T-cell (primary cell): ENCODE measurements at regions not wholly inside any gene's neighbourhood (a gene's known extent, or its start where the extent isn't known, plus 50 kb on each side); places are given as distances from the start of the nearest gene placed in this dataset.

Experiments
- ATAC-seq, 4 experiments: fragments of 200-7000 bp in 3 of 4; fragments of 150-1000 bp in 1 of 4; cut with Tn5 transposase; replicated peaks in 1 of 4; 1 replicate in 3 of 4; 2 replicates in 1 of 4; pipeline ENCODE4 v1.10.0; 2021; ENCODE audit warnings: moderate library complexity in 3 of 4, mild to moderate bottlenecking in 2 of 4, moderate number of reproducible peaks in 1 of 4
- CTCF ChIA-PET, 2 donors: fragments of 300-600 bp; sonication (Branson Sonifier 250); formaldehyde crosslinking; loops; one replicate each; lab custom pipeline; 2022; ENCODE audit warnings: antibody characterized with exemption in 2 of 2; lab: Charles Lee
- POLR2A ChIA-PET, 2 donors: fragments of 300-600 bp; sonication (Branson Sonifier 250); formaldehyde crosslinking; loops; one replicate each; lab custom pipeline; 2022; ENCODE audit warnings: antibody characterized with exemption in 2 of 2; lab: Charles Lee
- DNase-seq, 35 experiments: peaks; one replicate each; pipeline versions ENCODE4 v3.0.0 to v3.0.0-alpha.2; 2013 to 2023
- H3K27ac ChIP-seq: one replicate; pipeline ENCODE4 v1.5.1; 2013; ENCODE audit warnings: low read length
- H3K27me3 ChIP-seq, 2 experiments: replicated peaks in 1 of 2; 1 replicate in 1 of 2; 2 replicates in 1 of 2; pipeline versions ENCODE4 v1.6.1 to v1.7.0; 2013; ENCODE audit warnings: low read length in 1 of 2, mixed read lengths in 1 of 2; ENCODE audit not compliant: control insufficient read depth in 2 of 2, insufficient read depth in 2 of 2; ENCODE audit errors: extremely low read depth in 1 of 2
- H3K36me3 ChIP-seq, 2 donors: 1 replicate in 1 of 2; 2 replicates in 1 of 2; pipeline versions ENCODE4 v1.6.1 to v1.7.0; 2013; ENCODE audit warnings: low read length in 1 of 2; ENCODE audit not compliant: control insufficient read depth in 2 of 2, insufficient read depth in 1 of 2; ENCODE audit errors: extremely low read depth in 1 of 2
- H3K4me1 ChIP-seq, 2 experiments: 1 replicate in 1 of 2; 2 replicates in 1 of 2; pipeline versions ENCODE4 v1.6.1 to v1.7.0; 2013; ENCODE audit warnings: low read length in 2 of 2, mixed read lengths in 1 of 2; ENCODE audit not compliant: insufficient read depth in 2 of 2, control insufficient read depth in 1 of 2; ENCODE audit errors: extremely low read depth in 1 of 2
- H3K4me3 ChIP-seq, 2 donors: 1 replicate in 1 of 2; 2 replicates in 1 of 2; pipeline versions ENCODE4 v1.5.1 to v1.7.0; 2013; ENCODE audit warnings: mild to moderate bottlenecking in 2 of 2, low read length in 1 of 2, moderate library complexity in 1 of 2; ENCODE audit not compliant: control insufficient read depth in 1 of 2; ENCODE audit errors: extremely low read depth in 1 of 2
- H3K9me3 ChIP-seq: 2 replicates; pipeline ENCODE4 v1.7.0; 2013
- H3K27ac Mint-ChIP-seq, 2 donors: one replicate each; pipeline ENCODE4 v1.8.0; 2020 to 2021; ENCODE audit warnings: mild to moderate bottlenecking in 2 of 2, mixed read lengths in 2 of 2
- H3K27me3 Mint-ChIP-seq, 2 donors: one replicate each; pipeline ENCODE4 v1.8.0; 2021 to 2022; ENCODE audit warnings: mixed read lengths in 2 of 2
- H3K36me3 Mint-ChIP-seq: one replicate; pipeline ENCODE4 v1.8.0; 2021; ENCODE audit warnings: mixed read lengths
- H3K4me1 Mint-ChIP-seq, 3 donors: one replicate each; pipeline ENCODE4 v1.8.0; 2020 to 2022; ENCODE audit warnings: mixed read lengths in 3 of 3, mild to moderate bottlenecking in 1 of 3
- H3K4me3 Mint-ChIP-seq, 3 donors: one replicate each; pipeline ENCODE4 v1.8.0; 2020 to 2022; ENCODE audit warnings: mild to moderate bottlenecking in 3 of 3, mixed read lengths in 3 of 3, moderate library complexity in 3 of 3
- H3K9me3 Mint-ChIP-seq, 3 donors: one replicate each; pipeline ENCODE4 v1.8.0; 2020 to 2022; ENCODE audit warnings: mixed read lengths in 3 of 3
- WGBS: methylation state at CpG from one replicate; pipeline ENCODE4 v1.1.5; 2013; ENCODE audit warnings: missing lambda C conversion rate; ENCODE audit not compliant: insufficient coverage; 5-methylcytosine and 5-hydroxymethylcytosine counted together

- no peaks in the 10 kb centered on the region for H3K36me3 Mint-ChIP-seq
- no peak for ATAC-seq
- Histone ChIP-seq H3K36me3 (no peaks in the 10 kb centered on the region), H3K4me3 (no peak overlapping the region), H3K27me3 (no peaks in the 10 kb centered on the region), H3K27ac (no peak overlapping the region), H3K4me1 (no peaks in the 10 kb centered on the region), H3K9me3 (no peaks in the 10 kb centered on the region)
- H3K4me3 Mint-ChIP-seq = no peak overlapping the region
- H3K27ac Mint-ChIP-seq = no peak overlapping the region
- no peaks in the 10 kb centered on the region for H3K4me1 Mint-ChIP-seq
- DNase-seq = no peak
- ChIA-PET CTCF (no interaction called here), POLR2A (no interaction called here)
- 84% methylated on average over 6 of the region's 8 CpGs for WGBS
- peaks cover 7 to 27% of the 10 kb centered on the region in 2 donors for H3K27me3 Mint-ChIP-seq
- H3K9me3 Mint-ChIP-seq = peaks cover 0 to 4% (median 2%) of the 10 kb centered on the region in 3 donors
Observed at GRCh38 chr5:170451747-170452365, 52.0 kb upstream of the KCNIP1 start.

- H3K36me3 ChIP-seq = no peaks in the 10 kb centered on the region
- DNase-seq = no peak
- H3K4me3 ChIP-seq = no peak overlapping the region
- Mint-ChIP-seq H3K9me3 (peaks cover 0 to 4% (median 2%) of the 10 kb centered on the region in 3 donors), H3K4me3 (no peak overlapping the region), H3K36me3 (no peaks in the 10 kb centered on the region), H3K27ac (no peak overlapping the region), H3K27me3 (peaks cover 5 to 18% of the 10 kb centered on the region in 2 donors), H3K4me1 (no peaks in the 10 kb centered on the region)
- H3K9me3 ChIP-seq = no peaks in the 10 kb centered on the region
- POLR2A ChIA-PET = no interaction called here
- H3K27ac ChIP-seq = no peak overlapping the region
- WGBS = 75% methylated on average over 7 of the region's 9 CpGs
- no peak for ATAC-seq
- H3K27me3 ChIP-seq = no peaks in the 10 kb centered on the region
- CTCF ChIA-PET = no interaction called here
- no peaks in the 10 kb centered on the region for H3K4me1 ChIP-seq
Observed at GRCh38 chr5:170450061-170450669, 53.7 kb upstream of the KCNIP1 start.

- H3K9me3 ChIP-seq = no peaks in the 10 kb centered on the region
- ChIA-PET CTCF (no interaction called here), POLR2A (no interaction called here)
- Mint-ChIP-seq H3K27ac (no peak overlapping the region), H3K9me3 (peaks cover 0 to 4% (median 2%) of the 10 kb centered on the region in 3 donors), H3K4me3 (no peak overlapping the region), H3K27me3 (peaks cover 3 to 13% of the 10 kb centered on the region in 2 donors), H3K36me3 (no peaks in the 10 kb centered on the region), H3K4me1 (peaks cover 3 to 5% (median 5%) of the 10 kb centered on the region in 3 donors)
- no peak overlapping the region for H3K27ac ChIP-seq
- peaks cover 0 to 2% of the 10 kb centered on the region in 2 experiments for H3K27me3 ChIP-seq
- H3K36me3 ChIP-seq = no peaks in the 10 kb centered on the region
- H3K4me3 ChIP-seq = no peak overlapping the region
- no peak for ATAC-seq
- WGBS = 55% methylated on average over 1 of the region's 2 CpGs
- no peak for DNase-seq
- no peaks in the 10 kb centered on the region for H3K4me1 ChIP-seq
Observed at GRCh38 chr5:170449232-170449631, 54.6 kb upstream of the KCNIP1 start.

- WGBS = 92% methylated on average over 2 of the region's 3 CpGs
- H3K36me3 Mint-ChIP-seq = no peaks in the 10 kb centered on the region
- H3K27me3 Mint-ChIP-seq = peaks cover 0 to 7% of the 10 kb centered on the region in 2 donors
Observed at GRCh38 chr5:170448221-170448620, 55.6 kb upstream of the KCNIP1 start.

GRCh38 chr5:170446365-170446764 lies 57.2 kb upstream of the KCNMB1 start:
- Histone ChIP-seq H3K4me1 (no peaks in the 10 kb centered on the region), H3K27me3 (peaks cover 0 to 2% of the 10 kb centered on the region in 2 experiments), H3K9me3 (no peaks in the 10 kb centered on the region), H3K36me3 (no peaks in the 10 kb centered on the region), H3K27ac (no peak overlapping the region), H3K4me3 (no peak overlapping the region)
- Mint-ChIP-seq H3K9me3 (peaks cover 0 to 4% (median 2%) of the 10 kb centered on the region in 3 donors), H3K27me3 (peaks cover 0 to 4% of the 10 kb centered on the region in 2 donors), H3K4me3 (no peak overlapping the region), H3K27ac (no peak overlapping the region), H3K36me3 (no peaks in the 10 kb centered on the region), H3K4me1 (peaks cover 3 to 5% (median 5%) of the 10 kb centered on the region in 3 donors)
- ChIA-PET POLR2A (no interaction called here), CTCF (interaction anchor here in 1 of 2 donors (0.6 kb wide), 1 partner anchor 32 kb away, joined by 5 read pairs; no protein-coding TSS in a partner anchor)
- DNase-seq = no peak
- ATAC-seq = no peak
- 100% methylated on average over 1 of the region's 2 CpGs for WGBS

More at GRCh38 chr5:170448221-170448620, 55.6 kb upstream of the KCNIP1 start:
- peaks cover 0 to 2% of the 10 kb centered on the region in 2 experiments for H3K27me3 ChIP-seq
- ChIA-PET POLR2A (no interaction called here), CTCF (no interaction called here)
- no peaks in the 10 kb centered on the region for H3K4me1 ChIP-seq
- H3K36me3 ChIP-seq = no peaks in the 10 kb centered on the region
- no peak for DNase-seq
- H3K27ac ChIP-seq = no peak overlapping the region
- Mint-ChIP-seq H3K4me3 (no peak overlapping the region), H3K27ac (no peak overlapping the region), H3K9me3 (peaks cover 0 to 4% (median 2%) of the 10 kb centered on the region in 3 donors), H3K4me1 (peaks cover 3 to 5% (median 5%) of the 10 kb centered on the region in 3 donors)
- H3K9me3 ChIP-seq = no peaks in the 10 kb centered on the region
- no peak for ATAC-seq
- H3K4me3 ChIP-seq = no peak overlapping the region

- Histone ChIP-seq H3K27me3 (peaks cover 0 to 2% of the 10 kb centered on the region in 2 experiments), H3K9me3 (no peaks in the 10 kb centered on the region), H3K4me1 (no peaks in the 10 kb centered on the region), H3K27ac (no peak overlapping the region), H3K36me3 (no peaks in the 10 kb centered on the region), H3K4me3 (no peak overlapping the region)
- H3K36me3 Mint-ChIP-seq = no peaks in the 10 kb centered on the region
- no peak for ATAC-seq
- H3K4me1 Mint-ChIP-seq = peaks cover 3 to 5% (median 5%) of the 10 kb centered on the region in 3 donors
- H3K27me3 Mint-ChIP-seq = peaks cover 0 to 4% of the 10 kb centered on the region in 2 donors
- peaks cover 0 to 4% (median 2%) of the 10 kb centered on the region in 3 donors for H3K9me3 Mint-ChIP-seq
- POLR2A ChIA-PET = no interaction called here
- no peak overlapping the region for H3K4me3 Mint-ChIP-seq
- CTCF ChIA-PET = interaction anchor here in 1 of 2 donors (0.6 kb wide), 1 partner anchor 31 kb away, joined by 5 read pairs; no protein-coding TSS in a partner anchor
- WGBS = 100% methylated on average over 1 of the region's 8 CpGs
- no peak overlapping the region for H3K27ac Mint-ChIP-seq
- DNase-seq = no peak
Observed at GRCh38 chr5:170445936-170446335, 56.8 kb upstream of the KCNMB1 start.
